ENCODE measurements at regions not wholly inside any gene's neighbourhood (a gene's known extent, or its start where the extent isn't known, plus 50 kb on each side); places are given as distances from the start of the nearest gene placed in this dataset.

DNA sequence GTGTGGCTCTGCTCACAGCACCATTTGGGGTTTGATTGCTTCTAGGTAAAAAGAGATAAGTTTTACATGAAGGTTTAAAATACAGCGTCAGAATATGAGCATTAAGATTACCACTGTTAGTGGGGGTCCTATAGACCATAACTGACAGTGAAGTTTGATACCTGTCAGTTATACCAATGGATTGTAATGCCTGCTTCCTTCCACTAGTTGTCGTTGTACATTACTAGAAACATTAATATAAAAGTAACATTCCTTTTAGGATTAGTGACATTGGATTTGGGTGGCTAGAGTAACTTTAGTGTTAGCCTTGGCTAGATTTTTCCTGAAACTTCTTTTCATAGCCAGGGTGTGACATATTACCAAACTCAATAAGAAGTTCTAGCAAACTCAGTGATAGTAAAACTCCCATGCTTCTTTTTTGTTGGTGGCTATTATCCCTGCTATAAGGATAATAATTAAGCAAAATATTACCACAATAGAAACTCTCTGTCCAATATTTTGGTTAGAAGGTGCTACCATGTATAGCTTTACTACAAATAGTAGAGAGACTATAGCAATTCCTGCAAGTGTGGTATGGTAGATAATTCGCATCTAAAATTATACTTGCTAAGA lies 57.1 kb downstream of the FAM181B start:
- FAIRE-seq = no peak
- Histone ChIP-seq H3K4me3 (ENCODE audit: low read depth, low read length) (no peak overlapping the region), H3K27me3 (ENCODE audit: control insufficient read depth, insufficient read depth, low read length) (no peaks in the 10 kb centered on the region), H3K36me3 (ENCODE audit: control insufficient read depth, insufficient read depth, low read length) (no peaks in the 10 kb centered on the region)
- DNase-seq (ENCODE audit: low read depth) = peak; percentile 8
- TF ChIP-seq CTCF (IDR thresholded peaks at IDR 0.05; ENCODE audit: insufficient read depth, low read length, severe bottlenecking) = peak; percentile 39

DNA sequence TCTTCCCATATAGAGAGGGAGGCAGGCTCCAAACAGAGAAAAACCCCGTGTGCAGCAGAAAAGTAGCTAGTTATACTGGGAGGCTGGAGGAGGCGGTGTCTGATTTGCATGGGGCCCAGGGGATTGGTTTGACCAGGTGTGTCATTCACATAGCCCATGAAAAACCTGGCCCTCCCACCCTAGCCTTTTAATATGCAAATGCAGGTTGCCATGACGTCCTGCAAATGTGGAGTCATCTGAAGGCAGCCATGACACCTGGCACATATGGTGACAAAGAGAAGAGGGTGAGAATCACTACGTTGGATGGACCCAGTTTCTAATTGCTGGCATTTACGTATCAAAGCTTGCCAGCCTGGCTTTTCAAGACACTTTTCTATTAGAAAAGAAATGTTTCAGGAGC lies 57.8 kb downstream of the FAM181B start:
- no peak overlapping the region for H3K4me3 ChIP-seq (ENCODE audit: low read depth, low read length)
- DNase-seq (ENCODE audit: low read depth) = no peak
- TF ChIP-seq CTCF (IDR thresholded peaks at IDR 0.05; ENCODE audit: insufficient read depth, low read length, severe bottlenecking) = no peak
- no peaks in the 10 kb centered on the region for H3K36me3 ChIP-seq (ENCODE audit: control insufficient read depth, insufficient read depth, low read length)
- FAIRE-seq = no peak
- no peaks in the 10 kb centered on the region for H3K27me3 ChIP-seq (ENCODE audit: control insufficient read depth, insufficient read depth, low read length)

- FAIRE-seq (no peak), DNase-seq (ENCODE audit: low read depth) (no peak)
- H3K27me3 ChIP-seq (ENCODE audit: control insufficient read depth, insufficient read depth, low read length) = no peaks in the 10 kb centered on the region
- H3K4me3 ChIP-seq (ENCODE audit: low read depth, low read length) = no peak overlapping the region
- no peaks in the 10 kb centered on the region for H3K36me3 ChIP-seq (ENCODE audit: control insufficient read depth, insufficient read depth, low read length)
- TF ChIP-seq CTCF (IDR thresholded peaks at IDR 0.05; ENCODE audit: insufficient read depth, low read length, severe bottlenecking) = no peak
These were observed 60.0 kb downstream of the FAM181B start for GRCh38 chr11:82673631-82674030.

DNA sequence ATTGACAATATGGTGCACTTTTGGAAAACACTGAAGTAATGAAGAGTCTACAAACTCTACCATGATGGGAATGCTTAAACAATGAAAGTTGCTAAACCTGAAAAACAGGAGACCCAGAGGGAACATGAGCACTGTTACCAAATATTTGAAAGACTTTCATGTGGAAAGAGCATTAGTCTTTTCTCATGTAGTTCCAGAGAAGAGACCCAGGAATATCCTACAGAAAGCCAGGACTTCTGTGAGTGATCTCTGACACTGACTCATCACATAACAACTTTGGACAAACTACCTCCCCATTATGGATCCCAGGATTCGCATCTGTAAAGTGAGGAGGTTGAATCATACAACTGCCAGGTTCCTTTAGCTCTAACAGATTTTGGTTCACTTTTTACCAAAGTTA lies 62.2 kb downstream of the FAM181B start:
- TF ChIP-seq CTCF (IDR thresholded peaks at IDR 0.05; ENCODE audit: insufficient read depth, low read length, severe bottlenecking) = no peak
- no peak for FAIRE-seq
- no peak overlapping the region for H3K4me3 ChIP-seq (ENCODE audit: low read depth, low read length)
- no peaks in the 10 kb centered on the region for H3K27me3 ChIP-seq (ENCODE audit: control insufficient read depth, insufficient read depth, low read length)
- peak; percentile 56 for DNase-seq (ENCODE audit: low read depth)
- H3K36me3 ChIP-seq (ENCODE audit: control insufficient read depth, insufficient read depth, low read length) = no peaks in the 10 kb centered on the region

DNA sequence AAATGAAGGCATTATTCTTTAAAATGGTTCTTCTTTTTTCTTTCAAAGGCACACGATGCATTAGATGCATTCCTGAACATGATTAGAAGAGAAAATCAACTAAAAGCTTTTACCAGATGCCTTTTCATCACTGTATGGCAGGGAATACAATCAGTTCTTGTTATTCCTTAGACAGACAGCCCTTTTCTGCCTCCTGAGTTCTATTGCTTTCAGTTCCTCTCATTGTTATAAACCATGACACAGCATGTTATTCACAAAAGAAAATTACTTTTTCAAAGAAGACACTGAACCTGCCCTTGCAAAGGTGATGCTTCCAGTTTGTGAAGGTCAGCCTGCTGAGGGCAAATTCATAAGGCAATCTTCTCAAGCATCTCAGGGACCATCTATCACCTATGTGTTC lies 70.1 kb downstream of the FAM181B start:
- Histone ChIP-seq H3K36me3 (ENCODE audit: control insufficient read depth, insufficient read depth, low read length) (no peaks in the 10 kb centered on the region), H3K27me3 (ENCODE audit: control insufficient read depth, insufficient read depth, low read length) (no peaks in the 10 kb centered on the region), H3K4me3 (ENCODE audit: low read depth, low read length) (no peak overlapping the region)
- DNase-seq (ENCODE audit: low read depth) (no peak), FAIRE-seq (no peak)
- no peak for TF ChIP-seq CTCF (IDR thresholded peaks at IDR 0.05; ENCODE audit: insufficient read depth, low read length, severe bottlenecking)

- no peak for TF ChIP-seq CTCF (IDR thresholded peaks at IDR 0.05; ENCODE audit: insufficient read depth, low read length, severe bottlenecking)
- no peak overlapping the region for H3K4me3 ChIP-seq (ENCODE audit: low read depth, low read length)
- H3K36me3 ChIP-seq (ENCODE audit: control insufficient read depth, insufficient read depth, low read length) = no peaks in the 10 kb centered on the region
- DNase-seq (ENCODE audit: low read depth) (no peak), FAIRE-seq (no peak)
- H3K27me3 ChIP-seq (ENCODE audit: control insufficient read depth, insufficient read depth, low read length) = no peaks in the 10 kb centered on the region
These were observed 79.9 kb downstream of the FAM181B start for GRCh38 chr11:82653752-82654151.
